ENCODE measurements at regions not wholly inside any gene's neighbourhood (a gene's known extent, or its start where the extent isn't known, plus 50 kb on each side); places are given as distances from the start of the nearest gene placed in this dataset.

- no peak for TF ChIP-seq CTCF (IDR thresholded peaks at IDR 0.05)
- no peak for TF ChIP-seq ZFX (IDR thresholded peaks at IDR 0.05; ENCODE audit: borderline replicate concordance)
These were observed 155.5 kb downstream of the PTCSC3 start for GRCh38 chr14:36021030-36021422.

Measured in 22Rv1 (cell line).